DOHH2 (cell line): ENCODE measurements at regions not wholly inside any gene's neighbourhood (a gene's known extent, or its start where the extent isn't known, plus 50 kb on each side); places are given as distances from the start of the nearest gene placed in this dataset.
"Not testable (repeated sequence)": the region's sequence is repeated elsewhere in the genome, so short reads cannot be mapped to it uniquely, and the experiment has no call there.

Experiments
- H3F3A ChIP-seq: fragments of 200-600 bp; sonication (generic), shearing (Covaris generic); 2 replicates; pipeline ENCODE4 v1.6.0; 2016; ENCODE audit warnings: antibody characterized with exemption, mild to moderate bottlenecking; ENCODE audit not compliant: control insufficient read depth, insufficient read depth
- H3K27ac ChIP-seq: fragments of 200-600 bp; sonication (generic); 2 replicates; pipeline ENCODE4 v1.5.1; 2014; ENCODE audit warnings: low read depth, mild to moderate bottlenecking, low read length, moderate library complexity
- H3K27me3 ChIP-seq: fragments of 200-600 bp; sonication (generic); 2 replicates; pipeline ENCODE4 v1.6.1; 2014; ENCODE audit warnings: mild to moderate bottlenecking, low read length, mixed read lengths; ENCODE audit not compliant: control insufficient read depth
- H3K36me3 ChIP-seq: fragments of 200-600 bp; sonication (generic); 2 replicates; pipeline ENCODE4 v1.6.1; 2014; ENCODE audit warnings: mild to moderate bottlenecking, low read length, moderate library complexity, mixed read lengths; ENCODE audit not compliant: control insufficient read depth
- H3K4me1 ChIP-seq: fragments of 200-600 bp; sonication (generic); 2 replicates; pipeline ENCODE4 v1.6.1; 2014; ENCODE audit warnings: mild to moderate bottlenecking, low read length, mixed read lengths; ENCODE audit not compliant: control insufficient read depth
- H3K4me2 ChIP-seq: fragments of 200-600 bp; sonication (generic); 2 replicates; pipeline ENCODE4 v1.6.0; 2014; ENCODE audit warnings: mild to moderate bottlenecking, low read length, moderate library complexity
- H3K4me3 ChIP-seq: fragments of 200-600 bp; sonication (generic); 2 replicates; pipeline ENCODE4 v1.5.1; 2014; ENCODE audit warnings: mild to moderate bottlenecking, low read length, mixed read lengths
- H3K79me2 ChIP-seq: fragments of 200-600 bp; sonication (generic); 2 replicates; pipeline ENCODE4 v1.6.1; 2014; ENCODE audit warnings: mild to moderate bottlenecking, low read length, mixed read lengths; ENCODE audit not compliant: control insufficient read depth
- H3K9me2 ChIP-seq: fragments of 200-600 bp; sonication (generic); replicated peaks from 2 replicates; pipeline ENCODE4 v1.6.1; 2014; ENCODE audit warnings: mild to moderate bottlenecking, low read length, mixed read lengths; ENCODE audit not compliant: control insufficient read depth
- H3K9me3 ChIP-seq: fragments of 200-600 bp; sonication (generic); 2 replicates; pipeline ENCODE4 v1.6.1; 2014; ENCODE audit warnings: antibody characterized with exemption, low read length, mixed read lengths; ENCODE audit not compliant: control insufficient read depth, insufficient read depth
- H4K20me1 ChIP-seq: fragments of 200-600 bp; sonication (generic); 2 replicates; pipeline ENCODE4 v1.6.0; 2014; ENCODE audit warnings: low read depth, mild to moderate bottlenecking, antibody characterized with exemption, low read length, moderate library complexity; ENCODE audit not compliant: control insufficient read depth, insufficient read depth
- CTCF ChIP-seq: fragments of 200-600 bp; sonication (generic); IDR thresholded peaks from one replicate; pipeline ENCODE4 v1.5.1; 2014; ENCODE audit warnings: antibody characterized with exemption, mild to moderate bottlenecking, low read depth, low read length; ENCODE audit not compliant: poor library complexity, severe bottlenecking
- EZH2phosphoT487 ChIP-seq: fragments of 200-600 bp; sonication (generic); IDR thresholded peaks from 2 replicates; pipeline ENCODE4 v1.6.1; 2017; ENCODE audit warnings: borderline replicate concordance, mild to moderate bottlenecking, antibody characterized with exemption, low read length, moderate library complexity, mixed read lengths

GRCh38 chr3:173199568-173199967, 58.5 kb upstream of the SPATA16 start:
- no peaks in the 10 kb centered on the region for H3K27me3 ChIP-seq
- no peak overlapping the region for H3K27ac ChIP-seq
- H3F3A ChIP-seq: no peaks in the 10 kb centered on the region
- no peaks in the 10 kb centered on the region for H3K79me2 ChIP-seq
- H3K9me3 ChIP-seq: no peaks in the 10 kb centered on the region
- H3K4me2 ChIP-seq: no peak overlapping the region
- H3K9me2 ChIP-seq: no peaks in the 10 kb centered on the region
- TF ChIP-seq CTCF (no peak), EZH2phosphoT487 (no peak)
- no peaks in the 10 kb centered on the region for H3K4me1 ChIP-seq
- H3K36me3 ChIP-seq: no peaks in the 10 kb centered on the region
- H4K20me1 ChIP-seq: no peaks in the 10 kb centered on the region
- H3K4me3 ChIP-seq: no peak overlapping the region

- H3K27ac ChIP-seq, H3K4me3 ChIP-seq, H3K9me3 ChIP-seq, H3K9me2 ChIP-seq, H3K79me2 ChIP-seq, H3K36me3 ChIP-seq, H3K27me3 ChIP-seq, H3F3A ChIP-seq, H3K4me1 ChIP-seq, H3K4me2 ChIP-seq, H4K20me1 ChIP-seq: not testable (repeated sequence)
Measured at GRCh38 chr3:173194868-173195267, 53.8 kb upstream of the SPATA16 start.

- Histone ChIP-seq H3K4me1 (no peaks in the 10 kb centered on the region), H4K20me1 (no peaks in the 10 kb centered on the region), H3K4me2 (no peak overlapping the region), H3K27me3 (no peaks in the 10 kb centered on the region), H3K9me3 (no peaks in the 10 kb centered on the region), H3K36me3 (no peaks in the 10 kb centered on the region), H3K4me3 (no peak overlapping the region), H3F3A (no peaks in the 10 kb centered on the region), H3K79me2 (no peaks in the 10 kb centered on the region), H3K9me2 (no peaks in the 10 kb centered on the region), H3K27ac (no peak overlapping the region)
- no peak for TF ChIP-seq CTCF
- TF ChIP-seq EZH2phosphoT487: no peak
Measured at GRCh38 chr3:173191611-173192010, 50.6 kb upstream of the SPATA16 start.
